ENCODE measurements at regions not wholly inside any gene's neighbourhood (a gene's known extent, or its start where the extent isn't known, plus 50 kb on each side); places are given as distances from the start of the nearest gene placed in this dataset.

GRCh38 chr11:81174646-81175330, 1558.9 kb downstream of the FAM181B start:
- Histone ChIP-seq H3K9me3 (ENCODE audit: control insufficient read depth, low read length) (no peaks in the 10 kb centered on the region), H3K4me1 (ENCODE audit: control insufficient read depth, insufficient read depth, low read length) (no peaks in the 10 kb centered on the region), H3K4me3 (ENCODE audit: low read length) (no peak overlapping the region), H3K27ac (ENCODE audit: low read length) (no peak overlapping the region), H3K27me3 (ENCODE audit: control insufficient read depth, insufficient read depth) (no peaks in the 10 kb centered on the region)
- no peak for DNase-seq
- no peak for ATAC-seq
- intact Hi-C loops (cut with DNase I), result no loop called here
- 78% methylated on average over 3 of the region's 3 CpGs for WGBS

GRCh38 chr11:81165164-81165563, 1568.5 kb downstream of the FAM181B start:
- ATAC-seq (no peak), DNase-seq (no peak)
- H3K27me3 ChIP-seq (ENCODE audit: control insufficient read depth, insufficient read depth), result no peaks in the 10 kb centered on the region
- no peaks in the 10 kb centered on the region for H3K9me3 ChIP-seq (ENCODE audit: control insufficient read depth, low read length)
- intact Hi-C loops (cut with DNase I), result no loop called here
- no peaks in the 10 kb centered on the region for H3K4me1 ChIP-seq (ENCODE audit: control insufficient read depth, insufficient read depth, low read length)
- WGBS, result 42% methylated on average over 1 of the region's 1 CpG
- H3K4me3 ChIP-seq (ENCODE audit: low read length), result no peak overlapping the region
- H3K27ac ChIP-seq (ENCODE audit: low read length), result no peak overlapping the region

- 72% methylated on average over 3 of the region's 3 CpGs for WGBS
- H3K4me3 ChIP-seq (ENCODE audit: low read length), result no peak overlapping the region
- no peak for ATAC-seq
Measured at GRCh38 chr11:81159900-81160299, 1573.8 kb downstream of the FAM181B start.

GRCh38 chr11:81135570-81135969, 1598.1 kb downstream of the FAM181B start:
- Histone ChIP-seq H3K4me1 (ENCODE audit: control insufficient read depth, insufficient read depth, low read length) (no peaks in the 10 kb centered on the region), H3K27ac (ENCODE audit: low read length) (no peak overlapping the region), H3K27me3 (ENCODE audit: control insufficient read depth, insufficient read depth) (no peaks in the 10 kb centered on the region), H3K9me3 (ENCODE audit: control insufficient read depth, low read length) (no peaks in the 10 kb centered on the region), H3K4me3 (ENCODE audit: low read length) (no peak overlapping the region)
- intact Hi-C loops (cut with DNase I), result no loop called here
- ATAC-seq (no peak), DNase-seq (no peak)
- WGBS, result 72% methylated on average over 5 of the region's 5 CpGs

More at GRCh38 chr11:81159900-81160299, 1573.8 kb downstream of the FAM181B start:
- no peak for DNase-seq
- H3K4me1 ChIP-seq (ENCODE audit: control insufficient read depth, insufficient read depth, low read length), result no peaks in the 10 kb centered on the region
- no peak overlapping the region for H3K27ac ChIP-seq (ENCODE audit: low read length)
- no peaks in the 10 kb centered on the region for H3K9me3 ChIP-seq (ENCODE audit: control insufficient read depth, low read length)
- H3K27me3 ChIP-seq (ENCODE audit: control insufficient read depth, insufficient read depth), result no peaks in the 10 kb centered on the region
- intact Hi-C loops (cut with DNase I), result no loop called here

- Histone ChIP-seq H3K27me3 (ENCODE audit: control insufficient read depth, insufficient read depth) (no peaks in the 10 kb centered on the region), H3K27ac (ENCODE audit: low read length) (no peak overlapping the region), H3K9me3 (ENCODE audit: control insufficient read depth, low read length) (no peaks in the 10 kb centered on the region), H3K4me1 (ENCODE audit: control insufficient read depth, insufficient read depth, low read length) (no peaks in the 10 kb centered on the region), H3K4me3 (ENCODE audit: low read length) (no peak overlapping the region)
- DNase-seq (no peak), ATAC-seq (no peak)
- intact Hi-C loops (cut with DNase I), result no loop called here
- WGBS, result 52% methylated on average over 3 of the region's 3 CpGs
Measured at GRCh38 chr11:81129618-81130017, 1604.0 kb downstream of the FAM181B start.

GRCh38 chr11:81112718-81113117, 1620.9 kb downstream of the FAM181B start:
- no peak for ATAC-seq
- Histone ChIP-seq H3K9me3 (ENCODE audit: control insufficient read depth, low read length) (no peaks in the 10 kb centered on the region), H3K4me1 (ENCODE audit: control insufficient read depth, insufficient read depth, low read length) (no peaks in the 10 kb centered on the region), H3K27ac (ENCODE audit: low read length) (no peak overlapping the region), H3K4me3 (ENCODE audit: low read length) (no peak overlapping the region), H3K27me3 (ENCODE audit: control insufficient read depth, insufficient read depth) (no peaks in the 10 kb centered on the region)
- intact Hi-C loops (cut with DNase I), result no loop called here
- DNase-seq, result no peak

- H3K4me3 ChIP-seq (ENCODE audit: low read length), result no peak overlapping the region
- WGBS, result 81% methylated on average over 5 of the region's 5 CpGs
- ATAC-seq (no peak), DNase-seq (no peak)
- H3K27me3 ChIP-seq (ENCODE audit: control insufficient read depth, insufficient read depth), result no peaks in the 10 kb centered on the region
- H3K4me1 ChIP-seq (ENCODE audit: control insufficient read depth, insufficient read depth, low read length), result no peaks in the 10 kb centered on the region
- no peaks in the 10 kb centered on the region for H3K9me3 ChIP-seq (ENCODE audit: control insufficient read depth, low read length)
- H3K27ac ChIP-seq (ENCODE audit: low read length), result no peak overlapping the region
- intact Hi-C loops (cut with DNase I), result no loop called here
Measured at GRCh38 chr11:81104051-81104450, 1629.6 kb downstream of the FAM181B start.

- DNase-seq (no peak), ATAC-seq (no peak)
- H3K9me3 ChIP-seq (ENCODE audit: control insufficient read depth, low read length), result no peaks in the 10 kb centered on the region
- H3K4me1 ChIP-seq (ENCODE audit: control insufficient read depth, insufficient read depth, low read length), result peaks cover 2% of the 10 kb centered on the region
- 42% methylated on average over 1 of the region's 1 CpG for WGBS
- H3K4me3 ChIP-seq (ENCODE audit: low read length), result no peak overlapping the region
- H3K27ac ChIP-seq (ENCODE audit: low read length), result no peak overlapping the region
- intact Hi-C loops (cut with DNase I), result no loop called here
- no peaks in the 10 kb centered on the region for H3K27me3 ChIP-seq (ENCODE audit: control insufficient read depth, insufficient read depth)
Measured at GRCh38 chr11:81098471-81098870, 1635.2 kb downstream of the FAM181B start.

GRCh38 chr11:81092522-81092921, 1641.1 kb downstream of the FAM181B start:
- intact Hi-C loops (cut with DNase I), result no loop called here
- DNase-seq (no peak), ATAC-seq (no peak)
- Histone ChIP-seq H3K4me3 (ENCODE audit: low read length) (no peak overlapping the region), H3K9me3 (ENCODE audit: control insufficient read depth, low read length) (no peaks in the 10 kb centered on the region), H3K27ac (ENCODE audit: low read length) (no peak overlapping the region), H3K27me3 (ENCODE audit: control insufficient read depth, insufficient read depth) (no peaks in the 10 kb centered on the region), H3K4me1 (ENCODE audit: control insufficient read depth, insufficient read depth, low read length) (no peaks in the 10 kb centered on the region)

GRCh38 chr11:81089242-81089641, 1644.4 kb downstream of the FAM181B start:
- no peak overlapping the region for H3K27ac ChIP-seq (ENCODE audit: low read length)
- intact Hi-C loops (cut with DNase I), result no loop called here
- H3K4me1 ChIP-seq (ENCODE audit: control insufficient read depth, insufficient read depth, low read length), result no peaks in the 10 kb centered on the region
- DNase-seq (no peak), ATAC-seq (no peak)
- no peaks in the 10 kb centered on the region for H3K27me3 ChIP-seq (ENCODE audit: control insufficient read depth, insufficient read depth)
- no peaks in the 10 kb centered on the region for H3K9me3 ChIP-seq (ENCODE audit: control insufficient read depth, low read length)
- H3K4me3 ChIP-seq (ENCODE audit: low read length), result no peak overlapping the region
- 62% methylated on average over 4 of the region's 4 CpGs for WGBS

- ATAC-seq, result no peak
- H3K4me3 ChIP-seq (ENCODE audit: low read length), result no peak overlapping the region
- H3K27me3 ChIP-seq (ENCODE audit: control insufficient read depth, insufficient read depth), result no peaks in the 10 kb centered on the region
- no peaks in the 10 kb centered on the region for H3K9me3 ChIP-seq (ENCODE audit: control insufficient read depth, low read length)
- intact Hi-C loops (cut with DNase I), result no loop called here
- WGBS, result 75% methylated on average over 4 of the region's 4 CpGs
- DNase-seq, result no peak
- no peaks in the 10 kb centered on the region for H3K4me1 ChIP-seq (ENCODE audit: control insufficient read depth, insufficient read depth, low read length)
- H3K27ac ChIP-seq (ENCODE audit: low read length), result no peak overlapping the region
Measured at GRCh38 chr11:81080476-81080875, 1639.6 kb upstream of the TENM4 start.

- Histone ChIP-seq H3K27ac (ENCODE audit: low read length) (no peak overlapping the region), H3K27me3 (ENCODE audit: control insufficient read depth, insufficient read depth) (no peaks in the 10 kb centered on the region), H3K4me3 (ENCODE audit: low read length) (no peak overlapping the region), H3K9me3 (ENCODE audit: control insufficient read depth, low read length) (no peaks in the 10 kb centered on the region), H3K4me1 (ENCODE audit: control insufficient read depth, insufficient read depth, low read length) (no peaks in the 10 kb centered on the region)
- DNase-seq (no peak), ATAC-seq (no peak)
- 40% methylated on average over 4 of the region's 4 CpGs for WGBS
- intact Hi-C loops (cut with DNase I), result no loop called here
Measured at GRCh38 chr11:81072273-81072672, 1631.4 kb upstream of the TENM4 start.
